Tibial nerve (tissue), 4 donors: ENCODE measurements at regions not wholly inside any gene's neighbourhood (a gene's known extent, or its start where the extent isn't known, plus 50 kb on each side); places are given as distances from the start of the nearest gene placed in this dataset.

Source experiments
- EP300 ChIP-seq, 2 donors: sonication (generic); formaldehyde crosslinking; IDR thresholded peaks; one replicate each; pipeline ENCODE4 v1.6.1; 2017; ENCODE audit warnings: antibody characterized with exemption in 2 of 2, mild to moderate bottlenecking in 1 of 2
- POLR2A ChIP-seq, 2 donors: fragments of 450-650 bp; IDR thresholded peaks; one replicate each; pipeline ENCODE4 v1.6.1; 2017; ENCODE audit warnings: antibody characterized with exemption in 2 of 2, mild to moderate bottlenecking in 2 of 2, moderate library complexity in 2 of 2
- TF ChIP-seq, protein P1 (sequence below), 5 experiments: fragments of 200-600 bp in 3 of 5; fragments of 450-650 bp in 2 of 5; sonication (generic) in 3 of 5; IDR thresholded peaks; one replicate each; pipeline ENCODE4 v1.5.1; 2016 to 2019; ENCODE audit warnings: antibody characterized with exemption in 5 of 5, mild to moderate bottlenecking in 3 of 5, moderate library complexity in 2 of 5

DNA sequence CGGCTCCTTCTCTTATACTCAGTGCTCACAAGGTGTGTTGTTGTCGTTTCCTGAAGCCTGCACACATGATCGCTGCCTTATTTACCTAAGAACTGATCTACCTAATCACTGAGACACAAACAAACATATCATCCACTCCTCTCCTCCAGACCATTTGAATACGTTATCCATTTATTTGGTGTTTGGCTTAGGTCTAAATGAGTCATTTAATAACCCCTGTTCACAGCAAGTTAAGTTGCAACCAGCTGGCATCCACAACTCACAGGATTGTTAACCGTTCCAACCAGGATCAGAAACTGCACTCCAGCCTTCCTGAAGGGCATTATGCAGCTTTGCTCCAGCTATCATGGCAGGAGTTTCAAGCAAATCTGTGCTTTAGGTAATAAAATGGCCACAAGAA lies 511.1 kb upstream of the MAP3K7 start:
- TF ChIP-seq, protein P1, sequence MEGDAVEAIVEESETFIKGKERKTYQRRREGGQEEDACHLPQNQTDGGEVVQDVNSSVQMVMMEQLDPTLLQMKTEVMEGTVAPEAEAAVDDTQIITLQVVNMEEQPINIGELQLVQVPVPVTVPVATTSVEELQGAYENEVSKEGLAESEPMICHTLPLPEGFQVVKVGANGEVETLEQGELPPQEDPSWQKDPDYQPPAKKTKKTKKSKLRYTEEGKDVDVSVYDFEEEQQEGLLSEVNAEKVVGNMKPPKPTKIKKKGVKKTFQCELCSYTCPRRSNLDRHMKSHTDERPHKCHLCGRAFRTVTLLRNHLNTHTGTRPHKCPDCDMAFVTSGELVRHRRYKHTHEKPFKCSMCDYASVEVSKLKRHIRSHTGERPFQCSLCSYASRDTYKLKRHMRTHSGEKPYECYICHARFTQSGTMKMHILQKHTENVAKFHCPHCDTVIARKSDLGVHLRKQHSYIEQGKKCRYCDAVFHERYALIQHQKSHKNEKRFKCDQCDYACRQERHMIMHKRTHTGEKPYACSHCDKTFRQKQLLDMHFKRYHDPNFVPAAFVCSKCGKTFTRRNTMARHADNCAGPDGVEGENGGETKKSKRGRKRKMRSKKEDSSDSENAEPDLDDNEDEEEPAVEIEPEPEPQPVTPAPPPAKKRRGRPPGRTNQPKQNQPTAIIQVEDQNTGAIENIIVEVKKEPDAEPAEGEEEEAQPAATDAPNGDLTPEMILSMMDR (IDR thresholded peaks at IDR 0.05): no peak
- TF ChIP-seq POLR2A (IDR thresholded peaks at IDR 0.05) (no peak), EP300 (IDR thresholded peaks at IDR 0.05) (no peak)
